ENCODE measurements at regions not wholly inside any gene's neighbourhood (a gene's known extent, or its start where the extent isn't known, plus 50 kb on each side); places are given as distances from the start of the nearest gene placed in this dataset.

- TF ChIP-seq CTCF (IDR thresholded peaks at IDR 0.05 in 2 of 3, conservative IDR thresholded peaks at IDR 0.05 in 1 of 3; ENCODE audit: insufficient read depth in 2 of 3, low read depth in 1 of 3, low read length in 3 of 3): no peak
- TF ChIP-seq MYNN (IDR thresholded peaks at IDR 0.05): no peak
- TF ChIP-seq MYNN (CRISPR knock-in tag; IDR thresholded peaks at IDR 0.05): no peak
- no peak for TF ChIP-seq SP1 (CRISPR knock-in tag; IDR thresholded peaks at IDR 0.05)
- TF ChIP-seq ZNF3 (CRISPR knock-in tag; IDR thresholded peaks at IDR 0.05): no peak
- TF ChIP-seq LARP7 (IDR thresholded peaks at IDR 0.05): no peak
- no peak for TF ChIP-seq E2F5 (CRISPR knock-in tag; IDR thresholded peaks at IDR 0.05)
- no peak for TF ChIP-seq CBX3 (IDR thresholded peaks at IDR 0.05; ENCODE audit: borderline replicate concordance in 1 of 2, low read length in 2 of 2)
- no peak for TF ChIP-seq MED1 (CRISPR knock-in tag; IDR thresholded peaks at IDR 0.05; ENCODE audit: borderline replicate concordance)
- no peak for TF ChIP-seq POLR2G (IDR thresholded peaks at IDR 0.05; ENCODE audit: low read depth, low read length)
- TF ChIP-seq RFX5 (IDR thresholded peaks at IDR 0.05; ENCODE audit: low read depth, low read length): no peak
These were observed 246.5 kb upstream of the ARGLU1 start for GRCh38 chr13:106814463-106814862.

All from K562 (cell line).